Jurkat, Clone E6-1 (cell line): ENCODE measurements at regions not wholly inside any gene's neighbourhood (a gene's known extent, or its start where the extent isn't known, plus 50 kb on each side); places are given as distances from the start of the nearest gene placed in this dataset.
"Not testable (repeated sequence)": the region's sequence is repeated elsewhere in the genome, so short reads cannot be mapped to it uniquely, and the experiment has no call there.

Experiments
- DNase-seq: peaks from one replicate; pipeline ENCODE4 v3.0.0-alpha.2; 2011; ENCODE audit warnings: low read depth, low spot score
- H3K4me3 ChIP-seq: 2 replicates; pipeline ENCODE4 v1.5.1; 2011; ENCODE audit warnings: mild to moderate bottlenecking, low read length, control low read depth, moderate library complexity

- no peak overlapping the region for H3K4me3 ChIP-seq
- no peak for DNase-seq
Observed at GRCh38 chr10:131363416-131363815, 51.9 kb upstream of the TCERG1L start.

GRCh38 chr10:131371571-131371970 is 60.0 kb upstream of the TCERG1L start:
- H3K4me3 ChIP-seq: no peak overlapping the region
- peak; percentile 23 for DNase-seq

- no peak overlapping the region for H3K4me3 ChIP-seq
- no peak for DNase-seq
Observed at GRCh38 chr10:131381576-131381975, 70.1 kb upstream of the TCERG1L start.

GRCh38 chr10:131385161-131385872 is 73.8 kb upstream of the TCERG1L start:
- not testable (repeated sequence) for DNase-seq, H3K4me3 ChIP-seq

- H3K4me3 ChIP-seq: no peak overlapping the region
- no peak for DNase-seq
Observed at GRCh38 chr10:131387018-131387529, 75.6 kb upstream of the TCERG1L start.

- no peak overlapping the region for H3K4me3 ChIP-seq
- DNase-seq: no peak
Observed at GRCh38 chr10:131391936-131392335, 80.4 kb upstream of the TCERG1L start.

- H3K4me3 ChIP-seq: no peak overlapping the region
- DNase-seq: no peak
Observed at GRCh38 chr10:131396121-131397050, 84.9 kb upstream of the TCERG1L start.

GRCh38 chr10:131398166-131398565 is 86.6 kb upstream of the TCERG1L start:
- DNase-seq: no peak
- H3K4me3 ChIP-seq: no peak overlapping the region

- no peak overlapping the region for H3K4me3 ChIP-seq
- DNase-seq: no peak
Observed at GRCh38 chr10:131399981-131400380, 88.5 kb upstream of the TCERG1L start.

- H3K4me3 ChIP-seq: no peak overlapping the region
- DNase-seq: no peak
Observed at GRCh38 chr10:131400513-131400912, 89.0 kb upstream of the TCERG1L start.

- no peak for DNase-seq
- no peak overlapping the region for H3K4me3 ChIP-seq
Observed at GRCh38 chr10:131402771-131403650, 91.5 kb upstream of the TCERG1L start.

- H3K4me3 ChIP-seq: no peak overlapping the region
- DNase-seq: no peak
Observed at GRCh38 chr10:131403936-131404335, 92.4 kb upstream of the TCERG1L start.

- no peak overlapping the region for H3K4me3 ChIP-seq
- no peak for DNase-seq
Observed at GRCh38 chr10:131404886-131405285, 93.4 kb upstream of the TCERG1L start.

- no peak overlapping the region for H3K4me3 ChIP-seq
- no peak for DNase-seq
Observed at GRCh38 chr10:131406676-131407392, 95.3 kb upstream of the TCERG1L start.

GRCh38 chr10:131418681-131419080 is 107.2 kb upstream of the TCERG1L start:
- DNase-seq: no peak
- no peak overlapping the region for H3K4me3 ChIP-seq

GRCh38 chr10:131419797-131420196 is 108.3 kb upstream of the TCERG1L start:
- no peak for DNase-seq
- H3K4me3 ChIP-seq: no peak overlapping the region

- DNase-seq: no peak
- H3K4me3 ChIP-seq: no peak overlapping the region
Observed at GRCh38 chr10:131420867-131421266, 109.3 kb upstream of the TCERG1L start.

- DNase-seq: no peak
- no peak overlapping the region for H3K4me3 ChIP-seq
Observed at GRCh38 chr10:131421381-131421780, 109.9 kb upstream of the TCERG1L start.

GRCh38 chr10:131422731-131423130 is 111.2 kb upstream of the TCERG1L start:
- no peak for DNase-seq
- no peak overlapping the region for H3K4me3 ChIP-seq
